Hepatocyte (in vitro differentiated cells): ENCODE measurements at regions not wholly inside any gene's neighbourhood (a gene's known extent, or its start where the extent isn't known, plus 50 kb on each side); places are given as distances from the start of the nearest gene placed in this dataset.

ENCODE experiments used
- DNase-seq: peaks from one replicate; pipeline ENCODE4 v3.0.0-alpha.2; 2016; ENCODE audit warnings: low spot score
- H2AFZ ChIP-seq: fragments of 200-600 bp; sonication (generic); 2 replicates; pipeline ENCODE4 v1.6.0; 2016; ENCODE audit warnings: antibody characterized with exemption, mild to moderate bottlenecking
- H3K27ac ChIP-seq: fragments of 200-600 bp; sonication (generic); 2 replicates; pipeline ENCODE4 v1.5.1; 2016; ENCODE audit warnings: mild to moderate bottlenecking
- H3K27me3 ChIP-seq: fragments of 200-600 bp; sonication (generic); 2 replicates; pipeline ENCODE4 v1.6.1; 2016
- H3K36me3 ChIP-seq: fragments of 200-600 bp; sonication (generic); replicated peaks from 2 replicates; pipeline ENCODE4 v1.5.1; 2016; ENCODE audit warnings: low read depth; ENCODE audit not compliant: insufficient read depth
- H3K4me1 ChIP-seq: fragments of 200-600 bp; sonication (generic); 2 replicates; pipeline ENCODE4 v1.5.1; 2016; ENCODE audit warnings: mild to moderate bottlenecking, moderate library complexity; ENCODE audit not compliant: insufficient read depth
- H3K4me2 ChIP-seq: fragments of 200-600 bp; sonication (generic); 2 replicates; pipeline ENCODE4 v1.6.0; 2016
- H3K4me3 ChIP-seq: fragments of 200-600 bp; sonication (generic); 2 replicates; pipeline ENCODE4 v1.5.1; 2016; ENCODE audit warnings: mild to moderate bottlenecking
- H3K79me2 ChIP-seq: fragments of 200-600 bp; sonication (generic); 2 replicates; pipeline ENCODE4 v1.6.0; 2017; ENCODE audit warnings: mild to moderate bottlenecking
- H3K9me2 ChIP-seq: fragments of 200-600 bp; sonication (generic); replicated peaks from 2 replicates; pipeline ENCODE4 v1.6.0; 2017; ENCODE audit warnings: mild to moderate bottlenecking; ENCODE audit not compliant: insufficient read depth
- H3K9me3 ChIP-seq: fragments of 200-600 bp; sonication (generic); 2 replicates; pipeline ENCODE4 v1.5.1; 2016; ENCODE audit warnings: low read depth, mild to moderate bottlenecking
- H4K20me1 ChIP-seq: fragments of 200-600 bp; sonication (generic); 2 replicates; pipeline ENCODE4 v1.6.0; 2016; ENCODE audit warnings: mild to moderate bottlenecking; ENCODE audit not compliant: insufficient read depth, poor library complexity, severe bottlenecking
- CTCF ChIP-seq: fragments of 200-600 bp; sonication (generic); IDR thresholded peaks from 2 replicates; pipeline ENCODE4 v1.5.1; 2016; ENCODE audit warnings: antibody characterized with exemption, mild to moderate bottlenecking; ENCODE audit not compliant: poor library complexity
- EZH2 ChIP-seq: fragments of 200-600 bp; sonication (generic); IDR thresholded peaks from 2 replicates; pipeline ENCODE4 v1.6.1; 2016; ENCODE audit warnings: antibody characterized with exemption, mild to moderate bottlenecking, borderline replicate concordance
- EZH2phosphoT487 ChIP-seq: fragments of 200-600 bp; sonication (generic); IDR thresholded peaks from one replicate; pipeline ENCODE4 v1.6.1; 2018; ENCODE audit warnings: antibody characterized with exemption, mild to moderate bottlenecking, low read depth, moderate library complexity; ENCODE audit not compliant: unreplicated experiment, severe bottlenecking
- WGBS: methylation state at CpG from one replicate; pipeline ENCODE4 v1.1.6; 2016; ENCODE audit warnings: low lambda C conversion rate; ENCODE audit errors: missing lambda C conversion rate; 5-methylcytosine and 5-hydroxymethylcytosine counted together

DNA sequence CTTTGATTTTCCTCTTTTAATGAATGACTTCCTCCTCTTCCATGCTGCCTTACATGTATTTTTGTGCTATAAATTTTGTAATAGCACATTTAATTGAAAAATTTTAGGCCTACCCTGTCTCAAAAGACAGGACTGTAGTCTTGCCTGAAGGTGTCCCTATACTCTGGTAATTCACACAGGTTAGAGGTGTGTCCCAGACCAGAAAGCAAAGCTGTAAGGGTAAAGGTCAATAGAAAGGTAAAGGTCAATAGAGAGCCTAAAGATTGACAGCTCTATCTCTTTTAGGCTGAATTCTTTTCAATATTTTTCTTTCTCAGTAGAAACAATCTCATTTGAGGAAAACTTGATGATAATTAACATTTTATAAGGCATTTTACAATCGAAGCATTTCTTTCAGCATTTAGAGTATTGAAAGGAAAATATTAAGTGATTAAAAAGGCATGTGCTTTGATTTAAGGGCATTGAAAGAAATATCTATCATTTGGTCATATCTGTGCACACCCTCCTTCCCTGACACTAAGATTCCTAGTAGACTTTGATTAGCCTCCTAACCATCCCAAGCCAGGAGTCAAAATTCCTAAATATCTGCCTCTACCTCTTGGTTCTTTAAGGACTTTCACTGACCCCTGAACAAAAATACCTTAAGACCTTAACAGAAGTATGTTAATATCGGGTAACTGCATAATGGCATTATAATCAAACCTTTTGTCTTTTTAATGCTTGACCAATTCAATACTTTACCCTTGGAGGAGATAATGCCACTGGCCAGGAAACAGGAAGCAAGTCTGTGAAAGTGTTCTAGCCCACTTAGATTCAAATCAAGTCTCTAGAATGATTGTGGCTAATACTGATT lies 161.8 kb upstream of the DTNA start:
- Histone ChIP-seq H3K9me3 (no peaks in the 10 kb centered on the region), H3K4me3 (no peak overlapping the region), H3K36me3 (no peaks in the 10 kb centered on the region), H2AFZ (no peak overlapping the region), H3K9me2 (no peaks in the 10 kb centered on the region), H3K4me1 (no peaks in the 10 kb centered on the region), H3K27me3 (no peaks in the 10 kb centered on the region), H3K79me2 (no peaks in the 10 kb centered on the region), H3K27ac (no peak overlapping the region), H4K20me1 (no peaks in the 10 kb centered on the region), H3K4me2 (no peak overlapping the region)
- no peak for TF ChIP-seq EZH2
- TF ChIP-seq EZH2phosphoT487, result no peak
- no peak for TF ChIP-seq CTCF
- WGBS, result 59% methylated on average over 2 of the region's 2 CpGs
- no peak for DNase-seq

GRCh38 chr18:34548973-34549294 lies 161.2 kb upstream of the DTNA start:
- Histone ChIP-seq H3K27ac (no peak overlapping the region), H3K27me3 (no peaks in the 10 kb centered on the region), H3K9me3 (no peaks in the 10 kb centered on the region), H3K36me3 (no peaks in the 10 kb centered on the region), H3K79me2 (no peaks in the 10 kb centered on the region), H3K9me2 (no peaks in the 10 kb centered on the region), H4K20me1 (no peaks in the 10 kb centered on the region), H3K4me2 (no peak overlapping the region), H2AFZ (no peak overlapping the region), H3K4me3 (no peak overlapping the region), H3K4me1 (no peaks in the 10 kb centered on the region)
- WGBS, result 80% methylated on average over 2 of the region's 2 CpGs
- DNase-seq, result no peak
- no peak for TF ChIP-seq CTCF
- no peak for TF ChIP-seq EZH2

- Histone ChIP-seq H3K79me2 (no peaks in the 10 kb centered on the region), H3K36me3 (no peaks in the 10 kb centered on the region), H4K20me1 (no peaks in the 10 kb centered on the region), H3K4me2 (no peak overlapping the region), H3K4me1 (no peaks in the 10 kb centered on the region), H2AFZ (no peak overlapping the region), H3K4me3 (no peak overlapping the region), H3K9me3 (no peaks in the 10 kb centered on the region), H3K27me3 (no peaks in the 10 kb centered on the region), H3K9me2 (no peaks in the 10 kb centered on the region), H3K27ac (no peak overlapping the region)
- TF ChIP-seq EZH2 (no peak), EZH2phosphoT487 (no peak), CTCF (no peak)
- DNase-seq, result no peak
Measured at GRCh38 chr18:34549367-34549766, 160.7 kb upstream of the DTNA start.

GRCh38 chr18:34550156-34550555 lies 159.9 kb upstream of the DTNA start:
- H3K4me3 ChIP-seq, result no peak overlapping the region
- WGBS, result 85% methylated on average over 4 of the region's 4 CpGs
- no peaks in the 10 kb centered on the region for H3K36me3 ChIP-seq
- TF ChIP-seq CTCF, result no peak
- no peak for TF ChIP-seq EZH2phosphoT487
- TF ChIP-seq EZH2, result no peak
- no peaks in the 10 kb centered on the region for H3K9me2 ChIP-seq
- no peaks in the 10 kb centered on the region for H3K4me1 ChIP-seq
- H4K20me1 ChIP-seq, result no peaks in the 10 kb centered on the region
- no peak overlapping the region for H3K27ac ChIP-seq
- no peaks in the 10 kb centered on the region for H3K9me3 ChIP-seq
- H3K4me2 ChIP-seq, result no peak overlapping the region
- DNase-seq, result no peak
- H3K79me2 ChIP-seq, result no peaks in the 10 kb centered on the region
- H2AFZ ChIP-seq, result no peak overlapping the region
- no peaks in the 10 kb centered on the region for H3K27me3 ChIP-seq
